ENCODE measurements at regions not wholly inside any gene's neighbourhood (a gene's known extent, or its start where the extent isn't known, plus 50 kb on each side); places are given as distances from the start of the nearest gene placed in this dataset.
A peak's percentile ranks its signal among the peaks of the same experiment; 100 is the strongest.

DNA sequence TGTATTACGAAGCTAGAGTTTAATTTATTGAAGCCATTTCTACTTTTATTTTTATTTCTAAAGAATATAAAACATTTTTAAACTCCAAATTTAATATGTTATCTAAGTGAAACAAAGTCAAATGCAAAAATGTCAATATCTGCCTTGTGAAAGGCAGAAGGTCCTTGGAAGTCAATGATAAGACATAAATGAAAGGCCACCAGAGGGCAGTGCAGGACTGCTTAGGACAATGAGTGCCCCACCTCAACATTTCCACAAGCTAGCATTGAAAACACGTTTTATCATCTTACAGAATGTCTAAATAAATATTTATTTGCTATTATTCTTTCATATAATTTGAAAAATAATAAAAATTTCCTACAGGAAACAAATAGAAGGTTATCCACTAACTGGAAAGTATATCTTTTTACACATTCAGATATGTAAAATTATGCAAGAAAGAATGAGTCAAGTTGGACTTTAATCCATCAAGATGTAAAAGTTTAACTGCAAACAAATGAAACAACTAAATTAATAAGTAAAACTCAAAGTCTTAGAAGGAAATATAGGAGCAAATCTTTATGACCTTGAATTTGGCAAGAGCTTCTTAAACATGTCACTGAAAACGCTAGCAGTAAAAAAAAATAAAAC lies 140.1 kb upstream of the FMN2 start:
- Mint-ChIP-seq H3K4me1 (no peaks in the 10 kb centered on the region), H3K4me3 (no peak overlapping the region), H3K36me3 (no peaks in the 10 kb centered on the region), H3K27me3 (ENCODE audit: low read depth) (no peaks in the 10 kb centered on the region), H3K9me3 (no peaks in the 10 kb centered on the region), H3K27ac (no peak overlapping the region)
- ATAC-seq = no peak
- ChIA-PET CTCF (interaction anchor here (0.6 to 4.1 kb wide), 18 partner anchors 9 to 198 kb away, joined by 3 to 60 read pairs (median 4); no protein-coding TSS in a partner anchor), POLR2A (no interaction called here)
- peak; percentile 64 for DNase-seq (ENCODE audit: low spot score)
- TF ChIP-seq NR2C2 (CRISPR knock-in tag; IDR thresholded peaks at IDR 0.05) = no peak
- TF ChIP-seq, protein P1, sequence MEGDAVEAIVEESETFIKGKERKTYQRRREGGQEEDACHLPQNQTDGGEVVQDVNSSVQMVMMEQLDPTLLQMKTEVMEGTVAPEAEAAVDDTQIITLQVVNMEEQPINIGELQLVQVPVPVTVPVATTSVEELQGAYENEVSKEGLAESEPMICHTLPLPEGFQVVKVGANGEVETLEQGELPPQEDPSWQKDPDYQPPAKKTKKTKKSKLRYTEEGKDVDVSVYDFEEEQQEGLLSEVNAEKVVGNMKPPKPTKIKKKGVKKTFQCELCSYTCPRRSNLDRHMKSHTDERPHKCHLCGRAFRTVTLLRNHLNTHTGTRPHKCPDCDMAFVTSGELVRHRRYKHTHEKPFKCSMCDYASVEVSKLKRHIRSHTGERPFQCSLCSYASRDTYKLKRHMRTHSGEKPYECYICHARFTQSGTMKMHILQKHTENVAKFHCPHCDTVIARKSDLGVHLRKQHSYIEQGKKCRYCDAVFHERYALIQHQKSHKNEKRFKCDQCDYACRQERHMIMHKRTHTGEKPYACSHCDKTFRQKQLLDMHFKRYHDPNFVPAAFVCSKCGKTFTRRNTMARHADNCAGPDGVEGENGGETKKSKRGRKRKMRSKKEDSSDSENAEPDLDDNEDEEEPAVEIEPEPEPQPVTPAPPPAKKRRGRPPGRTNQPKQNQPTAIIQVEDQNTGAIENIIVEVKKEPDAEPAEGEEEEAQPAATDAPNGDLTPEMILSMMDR (IDR thresholded peaks at IDR 0.05) = peak; percentile 72

DNA sequence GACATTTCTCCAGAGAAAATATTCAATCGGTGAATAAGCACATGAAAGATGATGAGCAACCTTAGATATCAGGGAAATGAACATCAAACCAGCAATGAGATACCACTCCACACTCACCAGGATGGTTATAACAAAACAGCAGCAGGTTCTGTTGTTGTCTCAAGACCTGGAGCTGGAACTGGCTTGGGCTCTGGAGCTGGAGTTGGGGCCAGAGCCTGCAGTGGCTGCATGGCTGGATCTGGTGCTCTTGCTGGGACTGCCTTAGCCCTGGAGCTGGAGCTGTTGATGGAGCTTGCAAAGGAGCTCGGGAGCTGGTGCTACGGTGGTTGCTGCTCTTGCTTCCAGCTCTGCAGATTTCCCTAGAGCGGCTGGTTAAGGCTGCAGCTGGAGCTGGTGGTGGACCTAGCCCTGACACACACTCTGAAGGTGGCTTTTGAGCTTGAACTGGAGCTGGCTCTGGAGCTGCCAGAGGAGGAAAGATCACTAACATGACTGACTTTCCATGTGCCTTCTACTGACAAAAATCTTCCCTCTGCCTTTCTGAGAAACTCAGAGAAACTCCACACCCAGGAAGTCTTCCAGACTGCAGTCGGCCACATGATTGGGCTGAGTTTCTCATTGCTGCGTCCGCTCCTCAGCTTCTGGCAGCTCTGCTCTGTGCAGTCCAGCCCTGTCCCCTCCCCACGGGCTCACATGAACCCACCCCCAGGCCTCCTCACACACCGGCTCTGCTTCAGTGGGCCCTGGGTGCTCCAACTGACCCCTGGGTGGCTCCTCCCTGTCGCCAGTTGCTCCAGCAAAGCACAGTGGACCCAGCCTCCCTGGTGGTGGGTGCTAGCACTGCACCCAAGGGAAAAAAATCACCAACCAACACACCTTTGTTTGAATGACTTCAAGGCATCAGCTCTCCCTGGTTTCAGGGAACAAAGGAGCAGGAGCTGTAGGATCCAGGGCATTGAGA lies 139.1 kb upstream of the FMN2 start:
- no peaks in the 10 kb centered on the region for H3K4me1 Mint-ChIP-seq
- H3K9me3 Mint-ChIP-seq = no peaks in the 10 kb centered on the region
- ChIA-PET POLR2A (no interaction called here), CTCF (interaction anchor here (0.6 to 4.1 kb wide), 16 partner anchors 10 to 565 kb away, joined by 3 to 60 read pairs (median 4); no protein-coding TSS in a partner anchor)
- TF ChIP-seq ZNF671 (CRISPR knock-in tag; IDR thresholded peaks at IDR 0.05) (no peak), TEAD1 (CRISPR knock-in tag; IDR thresholded peaks at IDR 0.05) (no peak), NFYB (CRISPR knock-in tag; conservative IDR thresholded peaks at IDR 0.05; ENCODE audit: low read depth) (no peak), ZNF423 (CRISPR knock-in tag; IDR thresholded peaks at IDR 0.05) (no peak), NR2C2 (CRISPR knock-in tag; IDR thresholded peaks at IDR 0.05) (no peak), ZNF121 (CRISPR knock-in tag; IDR thresholded peaks at IDR 0.05) (no peak)
- TF ChIP-seq, protein P2, sequence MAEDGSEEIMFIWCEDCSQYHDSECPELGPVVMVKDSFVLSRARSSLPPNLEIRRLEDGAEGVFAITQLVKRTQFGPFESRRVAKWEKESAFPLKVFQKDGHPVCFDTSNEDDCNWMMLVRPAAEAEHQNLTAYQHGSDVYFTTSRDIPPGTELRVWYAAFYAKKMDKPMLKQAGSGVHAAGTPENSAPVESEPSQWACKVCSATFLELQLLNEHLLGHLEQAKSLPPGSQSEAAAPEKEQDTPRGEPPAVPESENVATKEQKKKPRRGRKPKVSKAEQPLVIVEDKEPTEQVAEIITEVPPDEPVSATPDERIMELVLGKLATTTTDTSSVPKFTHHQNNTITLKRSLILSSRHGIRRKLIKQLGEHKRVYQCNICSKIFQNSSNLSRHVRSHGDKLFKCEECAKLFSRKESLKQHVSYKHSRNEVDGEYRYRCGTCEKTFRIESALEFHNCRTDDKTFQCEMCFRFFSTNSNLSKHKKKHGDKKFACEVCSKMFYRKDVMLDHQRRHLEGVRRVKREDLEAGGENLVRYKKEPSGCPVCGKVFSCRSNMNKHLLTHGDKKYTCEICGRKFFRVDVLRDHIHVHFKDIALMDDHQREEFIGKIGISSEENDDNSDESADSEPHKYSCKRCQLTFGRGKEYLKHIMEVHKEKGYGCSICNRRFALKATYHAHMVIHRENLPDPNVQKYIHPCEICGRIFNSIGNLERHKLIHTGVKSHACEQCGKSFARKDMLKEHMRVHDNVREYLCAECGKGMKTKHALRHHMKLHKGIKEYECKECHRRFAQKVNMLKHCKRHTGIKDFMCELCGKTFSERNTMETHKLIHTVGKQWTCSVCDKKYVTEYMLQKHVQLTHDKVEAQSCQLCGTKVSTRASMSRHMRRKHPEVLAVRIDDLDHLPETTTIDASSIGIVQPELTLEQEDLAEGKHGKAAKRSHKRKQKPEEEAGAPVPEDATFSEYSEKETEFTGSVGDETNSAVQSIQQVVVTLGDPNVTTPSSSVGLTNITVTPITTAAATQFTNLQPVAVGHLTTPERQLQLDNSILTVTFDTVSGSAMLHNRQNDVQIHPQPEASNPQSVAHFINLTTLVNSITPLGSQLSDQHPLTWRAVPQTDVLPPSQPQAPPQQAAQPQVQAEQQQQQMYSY (CRISPR knock-in tag; IDR thresholded peaks at IDR 0.05) = peak; percentile 95
- TF ChIP-seq, protein P3, sequence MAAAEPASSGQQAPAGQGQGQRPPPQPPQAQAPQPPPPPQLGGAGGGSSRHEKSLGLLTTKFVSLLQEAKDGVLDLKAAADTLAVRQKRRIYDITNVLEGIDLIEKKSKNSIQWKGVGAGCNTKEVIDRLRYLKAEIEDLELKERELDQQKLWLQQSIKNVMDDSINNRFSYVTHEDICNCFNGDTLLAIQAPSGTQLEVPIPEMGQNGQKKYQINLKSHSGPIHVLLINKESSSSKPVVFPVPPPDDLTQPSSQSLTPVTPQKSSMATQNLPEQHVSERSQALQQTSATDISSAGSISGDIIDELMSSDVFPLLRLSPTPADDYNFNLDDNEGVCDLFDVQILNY (CRISPR knock-in tag; IDR thresholded peaks at IDR 0.05) = no peak
- TF ChIP-seq, protein P1 (IDR thresholded peaks at IDR 0.05) = peak; percentile 59
- H3K27ac Mint-ChIP-seq = no peak overlapping the region
- H3K36me3 Mint-ChIP-seq = no peaks in the 10 kb centered on the region
- no peak overlapping the region for H3K4me3 Mint-ChIP-seq
- DNase-seq (ENCODE audit: low spot score) = peak; percentile 60
- no peaks in the 10 kb centered on the region for H3K27me3 Mint-ChIP-seq (ENCODE audit: low read depth)
- peak; percentile 88 for ATAC-seq

DNA sequence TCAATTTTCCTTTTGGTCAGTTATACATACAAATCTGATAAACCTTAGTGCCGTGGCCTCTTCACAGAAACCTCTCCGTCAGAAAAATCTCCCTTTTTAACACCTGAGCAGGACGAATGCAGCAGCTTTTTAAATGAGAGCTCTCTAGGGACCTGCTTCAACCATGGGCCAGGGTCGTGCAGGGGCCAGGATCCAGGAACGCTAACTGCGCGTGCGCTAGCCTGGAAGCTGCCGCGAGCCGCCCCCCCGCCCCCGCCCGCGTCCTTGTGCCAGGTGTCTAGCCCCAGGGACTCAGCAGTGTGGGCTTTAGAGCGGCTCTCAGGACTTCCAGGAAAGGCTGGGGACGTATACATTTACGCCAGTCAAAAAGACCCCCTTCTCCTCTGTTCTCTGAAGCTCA lies 136.8 kb upstream of the FMN2 start:
- no peak for DNase-seq (ENCODE audit: low spot score)
- no peak for ATAC-seq
- Mint-ChIP-seq H3K4me1 (no peaks in the 10 kb centered on the region), H3K9me3 (no peaks in the 10 kb centered on the region), H3K27me3 (ENCODE audit: low read depth) (no peaks in the 10 kb centered on the region), H3K36me3 (no peaks in the 10 kb centered on the region), H3K4me3 (no peak overlapping the region), H3K27ac (no peak overlapping the region)
- ChIA-PET CTCF (interaction anchor here (1.0 kb wide), 1 partner anchor 50 kb away, joined by 3 read pairs; no protein-coding TSS in a partner anchor), POLR2A (no interaction called here)
- TF ChIP-seq ZNF219 (CRISPR knock-in tag; IDR thresholded peaks at IDR 0.05; ENCODE audit: borderline replicate concordance) (no peak), GTF2I (CRISPR knock-in tag; conservative IDR thresholded peaks at IDR 0.05) (no peak)
- TF ChIP-seq, protein P4, sequence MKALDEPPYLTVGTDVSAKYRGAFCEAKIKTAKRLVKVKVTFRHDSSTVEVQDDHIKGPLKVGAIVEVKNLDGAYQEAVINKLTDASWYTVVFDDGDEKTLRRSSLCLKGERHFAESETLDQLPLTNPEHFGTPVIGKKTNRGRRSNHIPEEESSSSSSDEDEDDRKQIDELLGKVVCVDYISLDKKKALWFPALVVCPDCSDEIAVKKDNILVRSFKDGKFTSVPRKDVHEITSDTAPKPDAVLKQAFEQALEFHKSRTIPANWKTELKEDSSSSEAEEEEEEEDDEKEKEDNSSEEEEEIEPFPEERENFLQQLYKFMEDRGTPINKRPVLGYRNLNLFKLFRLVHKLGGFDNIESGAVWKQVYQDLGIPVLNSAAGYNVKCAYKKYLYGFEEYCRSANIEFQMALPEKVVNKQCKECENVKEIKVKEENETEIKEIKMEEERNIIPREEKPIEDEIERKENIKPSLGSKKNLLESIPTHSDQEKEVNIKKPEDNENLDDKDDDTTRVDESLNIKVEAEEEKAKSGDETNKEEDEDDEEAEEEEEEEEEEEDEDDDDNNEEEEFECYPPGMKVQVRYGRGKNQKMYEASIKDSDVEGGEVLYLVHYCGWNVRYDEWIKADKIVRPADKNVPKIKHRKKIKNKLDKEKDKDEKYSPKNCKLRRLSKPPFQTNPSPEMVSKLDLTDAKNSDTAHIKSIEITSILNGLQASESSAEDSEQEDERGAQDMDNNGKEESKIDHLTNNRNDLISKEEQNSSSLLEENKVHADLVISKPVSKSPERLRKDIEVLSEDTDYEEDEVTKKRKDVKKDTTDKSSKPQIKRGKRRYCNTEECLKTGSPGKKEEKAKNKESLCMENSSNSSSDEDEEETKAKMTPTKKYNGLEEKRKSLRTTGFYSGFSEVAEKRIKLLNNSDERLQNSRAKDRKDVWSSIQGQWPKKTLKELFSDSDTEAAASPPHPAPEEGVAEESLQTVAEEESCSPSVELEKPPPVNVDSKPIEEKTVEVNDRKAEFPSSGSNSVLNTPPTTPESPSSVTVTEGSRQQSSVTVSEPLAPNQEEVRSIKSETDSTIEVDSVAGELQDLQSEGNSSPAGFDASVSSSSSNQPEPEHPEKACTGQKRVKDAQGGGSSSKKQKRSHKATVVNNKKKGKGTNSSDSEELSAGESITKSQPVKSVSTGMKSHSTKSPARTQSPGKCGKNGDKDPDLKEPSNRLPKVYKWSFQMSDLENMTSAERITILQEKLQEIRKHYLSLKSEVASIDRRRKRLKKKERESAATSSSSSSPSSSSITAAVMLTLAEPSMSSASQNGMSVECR (CRISPR knock-in tag; IDR thresholded peaks at IDR 0.05; ENCODE audit: borderline replicate concordance) = no peak
- TF ChIP-seq, protein P5, sequence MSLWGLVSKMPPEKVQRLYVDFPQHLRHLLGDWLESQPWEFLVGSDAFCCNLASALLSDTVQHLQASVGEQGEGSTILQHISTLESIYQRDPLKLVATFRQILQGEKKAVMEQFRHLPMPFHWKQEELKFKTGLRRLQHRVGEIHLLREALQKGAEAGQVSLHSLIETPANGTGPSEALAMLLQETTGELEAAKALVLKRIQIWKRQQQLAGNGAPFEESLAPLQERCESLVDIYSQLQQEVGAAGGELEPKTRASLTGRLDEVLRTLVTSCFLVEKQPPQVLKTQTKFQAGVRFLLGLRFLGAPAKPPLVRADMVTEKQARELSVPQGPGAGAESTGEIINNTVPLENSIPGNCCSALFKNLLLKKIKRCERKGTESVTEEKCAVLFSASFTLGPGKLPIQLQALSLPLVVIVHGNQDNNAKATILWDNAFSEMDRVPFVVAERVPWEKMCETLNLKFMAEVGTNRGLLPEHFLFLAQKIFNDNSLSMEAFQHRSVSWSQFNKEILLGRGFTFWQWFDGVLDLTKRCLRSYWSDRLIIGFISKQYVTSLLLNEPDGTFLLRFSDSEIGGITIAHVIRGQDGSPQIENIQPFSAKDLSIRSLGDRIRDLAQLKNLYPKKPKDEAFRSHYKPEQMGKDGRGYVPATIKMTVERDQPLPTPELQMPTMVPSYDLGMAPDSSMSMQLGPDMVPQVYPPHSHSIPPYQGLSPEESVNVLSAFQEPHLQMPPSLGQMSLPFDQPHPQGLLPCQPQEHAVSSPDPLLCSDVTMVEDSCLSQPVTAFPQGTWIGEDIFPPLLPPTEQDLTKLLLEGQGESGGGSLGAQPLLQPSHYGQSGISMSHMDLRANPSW (CRISPR knock-in tag; conservative IDR thresholded peaks at IDR 0.05; ENCODE audit: low read depth) = no peak

Data from WTC11 (cell line).